ENCODE measurements at regions not wholly inside any gene's neighbourhood (a gene's known extent, or its start where the extent isn't known, plus 50 kb on each side); places are given as distances from the start of the nearest gene placed in this dataset.
"Not testable (repeated sequence)": the region's sequence is repeated elsewhere in the genome, so short reads cannot be mapped to it uniquely, and the experiment has no call there.

- not testable (repeated sequence) for DNase-seq
Observed at GRCh38 chr22:15772337-15772736, 82.5 kb downstream of the POTEH start.

GRCh38 chr22:15775118-15775517 is 85.3 kb downstream of the POTEH start:
- DNase-seq: not testable (repeated sequence)

GRCh38 chr22:15775670-15776669 is 86.1 kb downstream of the POTEH start:
- not testable (repeated sequence) for DNase-seq

- DNase-seq: not testable (repeated sequence)
Observed at GRCh38 chr22:15776727-15777126, 86.9 kb downstream of the POTEH start.

GRCh38 chr22:15777150-15777549 is 87.3 kb downstream of the POTEH start:
- DNase-seq: not testable (repeated sequence)

- DNase-seq: not testable (repeated sequence)
Observed at GRCh38 chr22:15777557-15777956, 87.7 kb downstream of the POTEH start.

GRCh38 chr22:15778366-15778765 is 88.5 kb downstream of the POTEH start:
- not testable (repeated sequence) for DNase-seq

- DNase-seq: not testable (repeated sequence)
Observed at GRCh38 chr22:15781652-15782051, 91.8 kb downstream of the POTEH start.

GRCh38 chr22:15782933-15783332 is 93.1 kb downstream of the POTEH start:
- not testable (repeated sequence) for DNase-seq

- not testable (repeated sequence) for DNase-seq
Observed at GRCh38 chr22:15784383-15785085, 94.7 kb downstream of the POTEH start.

GRCh38 chr22:15786942-15787733 is 97.3 kb downstream of the POTEH start:
- not testable (repeated sequence) for DNase-seq

- not testable (repeated sequence) for DNase-seq
Observed at GRCh38 chr22:15791557-15791956, 101.7 kb downstream of the POTEH start.

- DNase-seq: not testable (repeated sequence)
Observed at GRCh38 chr22:15799935-15800334, 110.1 kb downstream of the POTEH start.

- DNase-seq: not testable (repeated sequence)
Observed at GRCh38 chr22:15811141-15811540, 121.3 kb downstream of the POTEH start.

GRCh38 chr22:15815783-15816182 is 126.0 kb downstream of the POTEH start:
- not testable (repeated sequence) for DNase-seq

GRCh38 chr22:15816470-15816869 is 126.6 kb downstream of the POTEH start:
- not testable (repeated sequence) for DNase-seq

- not testable (repeated sequence) for DNase-seq
Observed at GRCh38 chr22:15817264-15817663, 127.4 kb downstream of the POTEH start.

GRCh38 chr22:15819886-15820285 is 130.1 kb downstream of the POTEH start:
- not testable (repeated sequence) for DNase-seq

GRCh38 chr22:15821088-15821487 is 131.3 kb downstream of the POTEH start:
- DNase-seq: not testable (repeated sequence)

- DNase-seq: not testable (repeated sequence)
Observed at GRCh38 chr22:15822001-15822400, 132.2 kb downstream of the POTEH start.

GRCh38 chr22:15823178-15823577 is 133.4 kb downstream of the POTEH start:
- DNase-seq: not testable (repeated sequence)

- not testable (repeated sequence) for DNase-seq
Observed at GRCh38 chr22:15832235-15832634, 142.4 kb downstream of the POTEH start.

- DNase-seq: not testable (repeated sequence)
Observed at GRCh38 chr22:15835729-15836128, 145.9 kb downstream of the POTEH start.

Measured in DMS153 (cell line).